CD4-positive, alpha-beta T cell (primary cell): ENCODE measurements at regions not wholly inside any gene's neighbourhood (a gene's known extent, or its start where the extent isn't known, plus 50 kb on each side); places are given as distances from the start of the nearest gene placed in this dataset.

Experiments
- ATAC-seq: fragments of 200-7000 bp; cut with Tn5 transposase; one replicate; pipeline ENCODE4 v1.10.0; 2022; ENCODE audit warnings: mild to moderate bottlenecking; ENCODE audit not compliant: poor library complexity
- CTCF ChIA-PET: fragments of 350-600 bp; sonication (Branson Sonifier 250); formaldehyde crosslinking; loops from one replicate; lab custom pipeline; 2021; ENCODE audit warnings: antibody characterized with exemption, inconsistent platforms; lab: Charles Lee
- POLR2A ChIA-PET: fragments of 350-600 bp; sonication (Branson Sonifier 250); formaldehyde crosslinking; loops from one replicate; lab custom pipeline; 2021; ENCODE audit warnings: antibody characterized with exemption, inconsistent platforms; lab: Charles Lee
- DNase-seq, 14 experiments: peaks; one replicate each; pipeline ENCODE4 v3.0.0-alpha.2; 2013 to 2020; ENCODE audit warnings: mixed read lengths in 2 of 14
- H3K27ac ChIP-seq, 2 donors: one replicate each; pipeline versions ENCODE4 v1.5.1 to v1.7.0; 2013; ENCODE audit warnings: low read length in 2 of 2, low read depth in 1 of 2, mild to moderate bottlenecking in 1 of 2
- H3K27me3 ChIP-seq, 2 experiments: 1 replicate in 1 of 2; 2 replicates in 1 of 2; pipeline versions ENCODE4 v1.6.1 to v1.7.0; 2013; ENCODE audit warnings: low read length in 2 of 2, control low read depth in 1 of 2, mild to moderate bottlenecking in 1 of 2, moderate library complexity in 1 of 2; ENCODE audit not compliant: insufficient read depth in 2 of 2, control insufficient read depth in 1 of 2
- H3K36me3 ChIP-seq: one replicate; pipeline ENCODE4 v1.6.1; 2013; ENCODE audit warnings: low read length, control low read depth; ENCODE audit not compliant: insufficient read depth
- H3K4me1 ChIP-seq: one replicate; pipeline ENCODE4 v1.6.1; 2013; ENCODE audit warnings: low read length, control low read depth; ENCODE audit not compliant: insufficient read depth
- H3K4me3 ChIP-seq: one replicate; pipeline ENCODE4 v1.5.1; 2013; ENCODE audit warnings: mild to moderate bottlenecking, low read length, moderate library complexity
- H3K9me3 ChIP-seq, 2 experiments: 1 replicate in 1 of 2; 2 replicates in 1 of 2; pipeline versions ENCODE4 v1.6.1 to v1.7.0; 2013; ENCODE audit warnings: low read length in 2 of 2, mild to moderate bottlenecking in 2 of 2, control low read depth in 1 of 2, moderate library complexity in 1 of 2; ENCODE audit not compliant: control insufficient read depth in 1 of 2, insufficient read depth in 1 of 2
- H3K27ac Mint-ChIP-seq: one replicate; pipeline ENCODE4 v1.8.0; 2020; ENCODE audit warnings: mixed read lengths
- H3K27me3 Mint-ChIP-seq: one replicate; pipeline ENCODE4 v1.8.0; 2021; ENCODE audit warnings: mixed read lengths
- H3K36me3 Mint-ChIP-seq: one replicate; pipeline ENCODE4 v1.8.0; 2021; ENCODE audit warnings: low read depth, mixed read lengths
- H3K4me1 Mint-ChIP-seq: one replicate; pipeline ENCODE4 v1.8.0; 2021; ENCODE audit warnings: low read depth, mixed read lengths
- H3K4me3 Mint-ChIP-seq: one replicate; pipeline ENCODE4 v1.8.0; 2020; ENCODE audit warnings: mild to moderate bottlenecking, mixed read lengths
- H3K9me3 Mint-ChIP-seq: one replicate; pipeline ENCODE4 v1.8.0; 2020; ENCODE audit warnings: mixed read lengths
- intact Hi-C, 2 experiments: fragments of 100-400 bp; cut with DNase I in 1 of 2; cut with micrococcal nuclease in 1 of 2; formaldehyde crosslinking; loops; one replicate each; pipeline versions ENCODE4 v1.15.1 to v1.9.0; 2023 to 2025; cut with DNase I, micrococcal nuclease
- TF ChIP-seq, protein P1 (sequence below): fragments of 200-600 bp; IDR thresholded peaks from one replicate; pipeline ENCODE4 v1.8.0; 2022; ENCODE audit warnings: antibody characterized with exemption, mild to moderate bottlenecking

DNA sequence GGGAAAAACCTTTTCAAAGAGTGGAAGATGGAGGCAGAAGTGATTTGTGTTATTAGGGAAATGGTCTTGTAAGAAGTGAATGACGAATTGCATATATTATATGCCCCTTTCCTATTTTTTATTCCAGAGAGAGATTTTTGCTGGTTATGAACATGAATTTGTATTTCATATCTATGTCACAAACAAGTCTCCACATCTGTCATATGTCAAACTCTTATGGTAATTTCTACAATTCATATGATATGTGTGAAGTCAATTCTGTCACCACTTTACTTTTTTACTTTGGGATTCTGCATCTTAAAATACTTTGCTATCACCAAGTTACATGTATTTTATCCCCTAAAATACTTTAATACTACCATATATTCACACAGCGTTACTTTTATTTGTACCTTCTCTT is 594.2 kb upstream of the ARPP21 start:
- Mint-ChIP-seq H3K4me1 (no peaks in the 10 kb centered on the region), H3K9me3 (no peaks in the 10 kb centered on the region), H3K36me3 (no peaks in the 10 kb centered on the region), H3K27ac (no peak overlapping the region), H3K4me3 (no peak overlapping the region), H3K27me3 (no peaks in the 10 kb centered on the region)
- Histone ChIP-seq H3K27ac (no peak overlapping the region), H3K9me3 (peaks cover 0 to 6% of the 10 kb centered on the region in 2 experiments), H3K36me3 (no peaks in the 10 kb centered on the region), H3K4me1 (no peaks in the 10 kb centered on the region), H3K4me3 (no peak overlapping the region), H3K27me3 (no peaks in the 10 kb centered on the region)
- ATAC-seq, result no peak
- no peak for DNase-seq
- POLR2A ChIA-PET, result no interaction called here
- TF ChIP-seq, protein P1, sequence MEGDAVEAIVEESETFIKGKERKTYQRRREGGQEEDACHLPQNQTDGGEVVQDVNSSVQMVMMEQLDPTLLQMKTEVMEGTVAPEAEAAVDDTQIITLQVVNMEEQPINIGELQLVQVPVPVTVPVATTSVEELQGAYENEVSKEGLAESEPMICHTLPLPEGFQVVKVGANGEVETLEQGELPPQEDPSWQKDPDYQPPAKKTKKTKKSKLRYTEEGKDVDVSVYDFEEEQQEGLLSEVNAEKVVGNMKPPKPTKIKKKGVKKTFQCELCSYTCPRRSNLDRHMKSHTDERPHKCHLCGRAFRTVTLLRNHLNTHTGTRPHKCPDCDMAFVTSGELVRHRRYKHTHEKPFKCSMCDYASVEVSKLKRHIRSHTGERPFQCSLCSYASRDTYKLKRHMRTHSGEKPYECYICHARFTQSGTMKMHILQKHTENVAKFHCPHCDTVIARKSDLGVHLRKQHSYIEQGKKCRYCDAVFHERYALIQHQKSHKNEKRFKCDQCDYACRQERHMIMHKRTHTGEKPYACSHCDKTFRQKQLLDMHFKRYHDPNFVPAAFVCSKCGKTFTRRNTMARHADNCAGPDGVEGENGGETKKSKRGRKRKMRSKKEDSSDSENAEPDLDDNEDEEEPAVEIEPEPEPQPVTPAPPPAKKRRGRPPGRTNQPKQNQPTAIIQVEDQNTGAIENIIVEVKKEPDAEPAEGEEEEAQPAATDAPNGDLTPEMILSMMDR, result no peak
- CTCF ChIA-PET, result no interaction called here
- intact Hi-C loops, result no loop called here

DNA sequence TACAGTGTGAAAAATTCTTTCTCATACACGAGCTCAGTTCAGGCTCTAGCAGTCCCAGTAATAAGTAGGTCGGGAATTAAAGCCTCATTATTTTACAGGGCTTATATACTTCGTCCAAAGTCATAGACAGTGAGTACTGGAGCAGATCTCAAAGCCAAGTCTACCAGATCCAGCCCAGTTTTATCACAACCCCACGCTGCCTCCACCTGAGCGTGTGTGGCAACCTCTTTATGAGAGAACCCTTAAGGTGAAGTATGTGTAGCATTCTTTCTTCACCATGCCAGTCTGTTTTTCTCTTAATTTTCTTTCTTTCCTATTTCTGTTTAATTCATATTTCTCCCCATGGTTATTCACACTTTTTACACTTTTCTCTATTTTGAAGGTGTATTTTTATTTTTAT is 574.6 kb upstream of the ARPP21 start:
- Histone ChIP-seq H3K4me1 (no peaks in the 10 kb centered on the region), H3K27me3 (no peaks in the 10 kb centered on the region), H3K27ac (no peak overlapping the region), H3K4me3 (no peak overlapping the region), H3K9me3 (no peaks in the 10 kb centered on the region), H3K36me3 (no peaks in the 10 kb centered on the region)
- ATAC-seq, result no peak
- H3K4me1 Mint-ChIP-seq, result no peaks in the 10 kb centered on the region
- intact Hi-C loops, result no loop called here
- no peak for DNase-seq
- ChIA-PET CTCF (interaction anchor here (0.6 kb wide), 1 partner anchor 871 kb away, joined by 3 read pairs; no protein-coding TSS in a partner anchor), POLR2A (no interaction called here)
- H3K27me3 Mint-ChIP-seq, result no peaks in the 10 kb centered on the region
- TF ChIP-seq, protein P1, result no peak
- no peaks in the 10 kb centered on the region for H3K9me3 Mint-ChIP-seq
- no peaks in the 10 kb centered on the region for H3K36me3 Mint-ChIP-seq
- H3K4me3 Mint-ChIP-seq, result no peak overlapping the region
- no peak overlapping the region for H3K27ac Mint-ChIP-seq

DNA sequence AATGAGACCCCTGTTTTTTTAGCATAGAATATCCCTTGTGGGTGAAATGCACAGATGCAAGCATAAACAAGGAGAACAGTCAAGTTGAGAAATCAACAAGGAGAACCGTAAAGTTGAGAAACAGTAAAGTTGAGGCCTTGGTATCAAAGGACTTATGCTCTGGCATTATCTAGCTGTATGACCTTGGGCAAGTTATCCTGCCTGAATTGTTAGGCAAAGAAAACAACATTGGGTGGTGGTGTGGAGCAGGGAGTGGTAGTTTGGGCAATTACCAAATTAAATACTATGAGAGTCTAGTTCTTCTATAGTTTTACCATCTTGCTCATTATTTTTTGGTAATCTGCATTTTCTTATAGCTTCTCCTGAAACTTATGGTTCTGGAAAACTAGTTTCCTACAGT is 573.4 kb upstream of the ARPP21 start:
- POLR2A ChIA-PET, result no interaction called here
- no peaks in the 10 kb centered on the region for H3K36me3 Mint-ChIP-seq
- intact Hi-C loops, result no loop called here

More for the DNA sequence above, 573.4 kb upstream of the ARPP21 start:
- no peaks in the 10 kb centered on the region for H3K27me3 Mint-ChIP-seq
- Histone ChIP-seq H3K36me3 (no peaks in the 10 kb centered on the region), H3K9me3 (no peaks in the 10 kb centered on the region), H3K27me3 (no peaks in the 10 kb centered on the region), H3K4me1 (no peaks in the 10 kb centered on the region), H3K27ac (no peak overlapping the region), H3K4me3 (no peak overlapping the region)
- DNase-seq (no peak), ATAC-seq (no peak)
- H3K27ac Mint-ChIP-seq, result no peak overlapping the region
- TF ChIP-seq, protein P1, result no peak
- no peak overlapping the region for H3K4me3 Mint-ChIP-seq
- no peaks in the 10 kb centered on the region for H3K9me3 Mint-ChIP-seq
- no peaks in the 10 kb centered on the region for H3K4me1 Mint-ChIP-seq
- CTCF ChIA-PET, result no interaction called here
